OCI-LY1 (cell line): ENCODE measurements at regions not wholly inside any gene's neighbourhood (a gene's known extent, or its start where the extent isn't known, plus 50 kb on each side); places are given as distances from the start of the nearest gene placed in this dataset.
"Not testable (repeated sequence)": the region's sequence is repeated elsewhere in the genome, so short reads cannot be mapped to it uniquely, and the experiment has no call there.

Source experiments
- H2AFZ ChIP-seq: fragments of 200-600 bp; sonication (generic), shearing (Covaris generic); 2 replicates; pipeline ENCODE4 v1.6.0; 2014; ENCODE audit warnings: antibody characterized with exemption, mild to moderate bottlenecking, low read length
- H3F3A ChIP-seq: fragments of 200-600 bp; sonication (generic), shearing (Covaris generic); 2 replicates; pipeline ENCODE4 v1.6.0; 2014; ENCODE audit warnings: mild to moderate bottlenecking, antibody characterized with exemption, low read length, moderate library complexity; ENCODE audit not compliant: insufficient read depth
- H3K27ac ChIP-seq: fragments of 200-600 bp; sonication (generic); 2 replicates; pipeline ENCODE4 v1.5.1; 2014; ENCODE audit warnings: low read length, mixed run types, mild to moderate bottlenecking, low read depth; ENCODE audit not compliant: poor library complexity, severe bottlenecking
- H3K27me3 ChIP-seq: fragments of 200-600 bp; sonication (generic); 2 replicates; pipeline ENCODE4 v1.6.0; 2014; ENCODE audit warnings: antibody characterized with exemption, mild to moderate bottlenecking, low read length, moderate library complexity; ENCODE audit not compliant: insufficient read depth
- H3K36me3 ChIP-seq: fragments of 200-600 bp; sonication (generic); 2 replicates; pipeline ENCODE4 v1.6.1; 2014; ENCODE audit warnings: mild to moderate bottlenecking, antibody characterized with exemption, low read length, moderate library complexity, mixed read lengths; ENCODE audit not compliant: insufficient read depth
- H3K4me1 ChIP-seq: fragments of 200-600 bp; sonication (generic); 2 replicates; pipeline ENCODE4 v1.5.1; 2014; ENCODE audit warnings: mild to moderate bottlenecking, low read length, moderate library complexity; ENCODE audit not compliant: insufficient read depth, severe bottlenecking
- H3K4me2 ChIP-seq: fragments of 200-600 bp; sonication (generic), shearing (Covaris generic); 2 replicates; pipeline ENCODE4 v1.6.1; 2014; ENCODE audit warnings: low read length
- H3K4me3 ChIP-seq: fragments of 200-600 bp; sonication (generic); 2 replicates; pipeline ENCODE4 v1.5.1; 2014; ENCODE audit warnings: low read length, low read depth, mild to moderate bottlenecking, mixed read lengths; ENCODE audit not compliant: poor library complexity, severe bottlenecking
- H3K79me2 ChIP-seq: fragments of 200-600 bp; shearing (Covaris generic); 2 replicates; pipeline ENCODE4 v1.6.1; 2016; ENCODE audit warnings: mixed run types, low read length, mixed read lengths; ENCODE audit not compliant: insufficient read depth
- H3K9ac ChIP-seq: fragments of 200-600 bp; sonication (generic), shearing (Covaris generic); 2 replicates; pipeline ENCODE4 v1.6.1; 2014; ENCODE audit warnings: mild to moderate bottlenecking, low read length, mixed read lengths
- H3K9me2 ChIP-seq: fragments of 200-600 bp; sonication (generic), shearing (Covaris generic); 2 replicates; pipeline ENCODE4 v1.6.1; 2014; ENCODE audit warnings: low read depth, mild to moderate bottlenecking, low read length, mixed read lengths
- H3K9me3 ChIP-seq: fragments of 200-600 bp; shearing (Covaris generic); 2 replicates; pipeline ENCODE4 v1.6.1; 2014; ENCODE audit warnings: low read length, mixed read lengths
- H4K20me1 ChIP-seq: fragments of 200-600 bp; sonication (generic), shearing (Covaris generic); 2 replicates; pipeline ENCODE4 v1.6.0; 2016; ENCODE audit warnings: mild to moderate bottlenecking, low read length; ENCODE audit not compliant: insufficient read depth
- EZH2 ChIP-seq: fragments of 200-600 bp; sonication (generic), shearing (Covaris generic); IDR thresholded peaks from 2 replicates; pipeline ENCODE4 v1.8.0; 2017; ENCODE audit warnings: borderline replicate concordance, mixed run types, mild to moderate bottlenecking, antibody characterized with exemption, low read length, moderate library complexity, mixed read lengths
- TF ChIP-seq, protein P1 (sequence below): fragments of 200-600 bp; sonication (generic), shearing (Covaris generic); IDR thresholded peaks from 2 replicates; pipeline ENCODE4 v1.5.1; 2017; ENCODE audit warnings: mild to moderate bottlenecking, antibody characterized with exemption, low read length, moderate library complexity, mixed read lengths

DNA sequence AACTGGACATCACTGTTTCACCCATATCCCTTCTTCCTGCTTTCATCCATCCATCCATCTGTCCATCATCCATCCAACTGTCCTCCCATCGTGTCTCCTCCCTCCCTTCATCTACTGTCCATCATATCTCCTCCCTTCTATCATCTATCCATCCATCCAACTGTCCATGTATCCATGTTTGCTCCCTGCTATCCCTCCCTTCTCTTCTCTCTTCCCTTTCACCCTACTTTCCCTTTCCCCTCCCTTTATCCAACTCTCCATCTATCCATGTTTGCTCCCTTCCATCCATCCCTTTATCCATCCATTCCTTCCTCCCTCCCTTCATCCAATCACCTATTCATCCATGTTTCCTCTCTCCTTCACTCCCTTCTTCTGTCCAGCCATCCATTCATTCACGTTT lies 92.6 kb upstream of the CTBP2 start:
- H3K4me2 ChIP-seq: no peak overlapping the region
- H3K9me2 ChIP-seq: no peaks in the 10 kb centered on the region
- H3K4me3 ChIP-seq: no peak overlapping the region
- H3K27ac ChIP-seq: no peak overlapping the region
- no peaks in the 10 kb centered on the region for H3K36me3 ChIP-seq
- no peak overlapping the region for H3K9ac ChIP-seq
- no peaks in the 10 kb centered on the region for H4K20me1 ChIP-seq
- no peak for TF ChIP-seq EZH2
- TF ChIP-seq, protein P1, sequence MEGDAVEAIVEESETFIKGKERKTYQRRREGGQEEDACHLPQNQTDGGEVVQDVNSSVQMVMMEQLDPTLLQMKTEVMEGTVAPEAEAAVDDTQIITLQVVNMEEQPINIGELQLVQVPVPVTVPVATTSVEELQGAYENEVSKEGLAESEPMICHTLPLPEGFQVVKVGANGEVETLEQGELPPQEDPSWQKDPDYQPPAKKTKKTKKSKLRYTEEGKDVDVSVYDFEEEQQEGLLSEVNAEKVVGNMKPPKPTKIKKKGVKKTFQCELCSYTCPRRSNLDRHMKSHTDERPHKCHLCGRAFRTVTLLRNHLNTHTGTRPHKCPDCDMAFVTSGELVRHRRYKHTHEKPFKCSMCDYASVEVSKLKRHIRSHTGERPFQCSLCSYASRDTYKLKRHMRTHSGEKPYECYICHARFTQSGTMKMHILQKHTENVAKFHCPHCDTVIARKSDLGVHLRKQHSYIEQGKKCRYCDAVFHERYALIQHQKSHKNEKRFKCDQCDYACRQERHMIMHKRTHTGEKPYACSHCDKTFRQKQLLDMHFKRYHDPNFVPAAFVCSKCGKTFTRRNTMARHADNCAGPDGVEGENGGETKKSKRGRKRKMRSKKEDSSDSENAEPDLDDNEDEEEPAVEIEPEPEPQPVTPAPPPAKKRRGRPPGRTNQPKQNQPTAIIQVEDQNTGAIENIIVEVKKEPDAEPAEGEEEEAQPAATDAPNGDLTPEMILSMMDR: no peak
- no peaks in the 10 kb centered on the region for H3K4me1 ChIP-seq
- no peaks in the 10 kb centered on the region for H3K79me2 ChIP-seq
- no peaks in the 10 kb centered on the region for H3F3A ChIP-seq
- no peak overlapping the region for H2AFZ ChIP-seq
- no peaks in the 10 kb centered on the region for H3K9me3 ChIP-seq
- peaks cover 3% of the 10 kb centered on the region; the same call in 1 of the 2 replicates for H3K27me3 ChIP-seq

DNA sequence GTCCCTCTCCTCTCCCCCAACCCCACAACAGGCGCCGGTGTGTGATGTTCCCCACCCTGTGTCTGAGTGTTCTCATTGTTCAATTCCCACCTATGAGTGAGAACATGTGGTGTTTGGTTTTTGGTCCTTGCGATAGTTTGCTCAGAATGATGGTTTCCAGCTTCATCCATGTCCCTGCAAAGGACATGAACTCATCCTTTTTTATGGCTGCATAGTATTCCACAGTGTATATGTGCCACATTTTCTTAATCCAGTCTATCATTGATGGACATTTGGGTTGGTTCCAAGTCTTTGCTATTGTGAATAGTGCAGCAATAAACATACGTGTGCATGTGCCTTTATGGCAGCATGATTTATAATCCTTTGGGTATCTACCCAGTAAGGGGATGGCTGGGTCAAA lies 90.5 kb upstream of the CTBP2 start:
- H3K79me2 ChIP-seq, H3K9ac ChIP-seq, H3F3A ChIP-seq, H2AFZ ChIP-seq, H3K4me3 ChIP-seq, H3K9me3 ChIP-seq, H3K9me2 ChIP-seq, H3K27me3 ChIP-seq, H4K20me1 ChIP-seq, H3K4me1 ChIP-seq, H3K27ac ChIP-seq, H3K4me2 ChIP-seq, H3K36me3 ChIP-seq: not testable (repeated sequence)

DNA sequence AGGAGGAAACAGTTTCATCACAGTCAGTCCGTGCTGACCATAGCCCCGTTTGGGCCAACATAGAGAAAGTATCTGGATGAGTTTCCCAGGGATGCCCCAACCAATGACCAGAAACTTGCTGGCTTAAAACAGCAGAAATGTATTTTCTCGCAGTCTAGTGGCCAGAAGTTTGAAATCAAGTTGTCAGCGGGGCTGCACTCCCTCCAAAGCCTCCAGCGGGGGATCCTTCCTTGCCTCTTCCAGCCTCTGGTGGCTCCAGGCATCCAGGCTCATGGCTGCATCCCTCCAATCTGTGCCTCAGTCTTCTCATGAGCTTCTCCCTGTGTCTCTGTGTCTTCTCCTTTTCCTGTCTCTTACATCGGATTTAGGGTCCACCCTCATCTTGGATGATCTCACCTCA lies 89.6 kb upstream of the CTBP2 start:
- H3F3A ChIP-seq: no peaks in the 10 kb centered on the region
- no peaks in the 10 kb centered on the region for H3K9me2 ChIP-seq
- H3K4me1 ChIP-seq: no peaks in the 10 kb centered on the region
- no peaks in the 10 kb centered on the region for H4K20me1 ChIP-seq
- no peaks in the 10 kb centered on the region for H3K9me3 ChIP-seq
- no peak overlapping the region for H3K4me3 ChIP-seq
- no peak overlapping the region for H2AFZ ChIP-seq
- no peak overlapping the region for H3K27ac ChIP-seq
- peaks cover 3% of the 10 kb centered on the region; the same call in 1 of the 2 replicates for H3K27me3 ChIP-seq
- no peak overlapping the region for H3K4me2 ChIP-seq
- H3K36me3 ChIP-seq: no peaks in the 10 kb centered on the region
- no peak for TF ChIP-seq EZH2
- TF ChIP-seq, protein P1: no peak
- no peaks in the 10 kb centered on the region for H3K79me2 ChIP-seq
- no peak overlapping the region for H3K9ac ChIP-seq

DNA sequence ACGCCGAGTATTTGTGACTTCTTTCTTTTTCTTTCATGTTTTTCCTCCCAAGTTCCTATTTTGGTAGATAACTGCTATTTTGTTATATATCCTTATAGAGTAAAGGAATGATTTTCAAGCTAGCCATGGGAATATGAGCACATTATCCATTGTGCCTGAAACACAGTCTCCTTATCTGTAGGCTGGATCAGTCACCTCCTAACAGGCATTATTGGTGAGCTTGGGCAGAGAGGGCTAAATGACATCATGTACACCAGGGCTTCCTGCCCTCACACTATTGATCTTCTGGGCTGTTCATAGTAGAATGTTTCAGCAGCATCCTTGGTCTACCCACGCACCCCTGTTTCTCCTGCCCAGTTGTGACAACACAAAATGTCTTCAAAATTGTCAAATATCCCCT lies 88.1 kb upstream of the CTBP2 start:
- H3K9me2 ChIP-seq: no peaks in the 10 kb centered on the region
- H3K79me2 ChIP-seq: no peaks in the 10 kb centered on the region
- no peaks in the 10 kb centered on the region for H3K4me1 ChIP-seq
- H4K20me1 ChIP-seq: no peaks in the 10 kb centered on the region
- no peaks in the 10 kb centered on the region for H3K9me3 ChIP-seq
- H3K4me3 ChIP-seq: no peak overlapping the region
- H3K36me3 ChIP-seq: no peaks in the 10 kb centered on the region
- no peaks in the 10 kb centered on the region for H3K27me3 ChIP-seq
- H2AFZ ChIP-seq: no peak overlapping the region
- no peaks in the 10 kb centered on the region for H3F3A ChIP-seq
- H3K9ac ChIP-seq: no peak overlapping the region
- TF ChIP-seq, protein P1: no peak
- TF ChIP-seq EZH2: no peak
- no peak overlapping the region for H3K4me2 ChIP-seq
- H3K27ac ChIP-seq: no peak overlapping the region
